ENCODE measurements at regions not wholly inside any gene's neighbourhood (a gene's known extent, or its start where the extent isn't known, plus 50 kb on each side); places are given as distances from the start of the nearest gene placed in this dataset.

GRCh38 chr6:102853249-102853955 lies 1459.9 kb downstream of the GRIK2 start:
- H3K4me2 ChIP-seq (ENCODE audit: low read length) = no peak overlapping the region
- H2AFZ ChIP-seq (ENCODE audit: low read length) = no peak overlapping the region
- peaks cover 14% of the 10 kb centered on the region for H3K4me1 ChIP-seq (ENCODE audit: insufficient read depth, low read length, severe bottlenecking)
- H3K79me2 ChIP-seq (ENCODE audit: insufficient read depth, low read length) = no peaks in the 10 kb centered on the region
- H3K4me3 ChIP-seq (ENCODE audit: low read depth, low read length, poor library complexity, severe bottlenecking) = no peak overlapping the region
- TF ChIP-seq EZH2 (IDR thresholded peaks at IDR 0.05; ENCODE audit: borderline replicate concordance, low read length) (no peak), CTCF (IDR thresholded peaks at IDR 0.05; ENCODE audit: low read length) (no peak)
- H3K9me3 ChIP-seq (ENCODE audit: low read length) = no peaks in the 10 kb centered on the region
- no peak overlapping the region for H3K9ac ChIP-seq (ENCODE audit: low read length)
- H3K27ac ChIP-seq (ENCODE audit: low read depth, low read length, poor library complexity, severe bottlenecking) = no peak overlapping the region
- no peaks in the 10 kb centered on the region for H4K20me1 ChIP-seq (ENCODE audit: insufficient read depth, low read length)
- H3K36me3 ChIP-seq (ENCODE audit: insufficient read depth, low read length) = no peaks in the 10 kb centered on the region
- no peaks in the 10 kb centered on the region for H3K9me2 ChIP-seq (ENCODE audit: low read depth, low read length)
- no peaks in the 10 kb centered on the region for H3F3A ChIP-seq (ENCODE audit: insufficient read depth, low read length)
- no peaks in the 10 kb centered on the region for H3K27me3 ChIP-seq (ENCODE audit: insufficient read depth, low read length)

GRCh38 chr6:102848796-102849195 lies 1455.3 kb downstream of the GRIK2 start:
- no peaks in the 10 kb centered on the region for H3K9me3 ChIP-seq (ENCODE audit: low read length)

GRCh38 chr6:102848210-102848609 lies 1454.7 kb downstream of the GRIK2 start:
- H3F3A ChIP-seq (ENCODE audit: insufficient read depth, low read length) = no peaks in the 10 kb centered on the region
- H3K9me2 ChIP-seq (ENCODE audit: low read depth, low read length) = no peaks in the 10 kb centered on the region
- no peaks in the 10 kb centered on the region for H4K20me1 ChIP-seq (ENCODE audit: insufficient read depth, low read length)
- TF ChIP-seq CTCF (IDR thresholded peaks at IDR 0.05; ENCODE audit: low read length) (no peak), EZH2 (IDR thresholded peaks at IDR 0.05; ENCODE audit: borderline replicate concordance, low read length) (no peak)
- H3K27me3 ChIP-seq (ENCODE audit: insufficient read depth, low read length) = no peaks in the 10 kb centered on the region
- no peak overlapping the region for H3K9ac ChIP-seq (ENCODE audit: low read length)
- no peak overlapping the region for H3K4me2 ChIP-seq (ENCODE audit: low read length)
- no peaks in the 10 kb centered on the region for H3K79me2 ChIP-seq (ENCODE audit: insufficient read depth, low read length)
- H3K4me3 ChIP-seq (ENCODE audit: low read depth, low read length, poor library complexity, severe bottlenecking) = no peak overlapping the region
- H3K4me1 ChIP-seq (ENCODE audit: insufficient read depth, low read length, severe bottlenecking) = peaks cover 6% of the 10 kb centered on the region
- H3K9me3 ChIP-seq (ENCODE audit: low read length) = no peaks in the 10 kb centered on the region
- no peak overlapping the region for H3K27ac ChIP-seq (ENCODE audit: low read depth, low read length, poor library complexity, severe bottlenecking)
- H3K36me3 ChIP-seq (ENCODE audit: insufficient read depth, low read length) = no peaks in the 10 kb centered on the region
- H2AFZ ChIP-seq (ENCODE audit: low read length) = no peak overlapping the region

More at GRCh38 chr6:102848796-102849195, 1455.3 kb downstream of the GRIK2 start:
- Histone ChIP-seq H3K9ac (ENCODE audit: low read length) (no peak overlapping the region), H3K9me2 (ENCODE audit: low read depth, low read length) (no peaks in the 10 kb centered on the region), H3K27ac (ENCODE audit: low read depth, low read length, poor library complexity, severe bottlenecking) (no peak overlapping the region), H3K36me3 (ENCODE audit: insufficient read depth, low read length) (no peaks in the 10 kb centered on the region), H3K79me2 (ENCODE audit: insufficient read depth, low read length) (no peaks in the 10 kb centered on the region), H3K4me2 (ENCODE audit: low read length) (no peak overlapping the region), H3K4me1 (ENCODE audit: insufficient read depth, low read length, severe bottlenecking) (peaks cover 6% of the 10 kb centered on the region), H4K20me1 (ENCODE audit: insufficient read depth, low read length) (no peaks in the 10 kb centered on the region), H3F3A (ENCODE audit: insufficient read depth, low read length) (no peaks in the 10 kb centered on the region), H3K27me3 (ENCODE audit: insufficient read depth, low read length) (no peaks in the 10 kb centered on the region), H2AFZ (ENCODE audit: low read length) (no peak overlapping the region), H3K4me3 (ENCODE audit: low read depth, low read length, poor library complexity, severe bottlenecking) (no peak overlapping the region)
- no peak for TF ChIP-seq CTCF (IDR thresholded peaks at IDR 0.05; ENCODE audit: low read length)
- no peak for TF ChIP-seq EZH2 (IDR thresholded peaks at IDR 0.05; ENCODE audit: borderline replicate concordance, low read length)

Measured in OCI-LY1 (cell line).